Ishikawa (cell line): ENCODE measurements at regions not wholly inside any gene's neighbourhood (a gene's known extent, or its start where the extent isn't known, plus 50 kb on each side); places are given as distances from the start of the nearest gene placed in this dataset.

Experiments used
- CEBPB ChIP-seq: IDR thresholded peaks from 2 replicates; pipeline ENCODE4 v1.6.1; 2012
- CREB1 ChIP-seq: IDR thresholded peaks from 2 replicates; pipeline ENCODE4 v1.6.1; 2012; ENCODE audit warnings: low read depth
- EGR1 ChIP-seq: IDR thresholded peaks from 2 replicates; pipeline ENCODE4 v1.6.1; 2012
- EP300 ChIP-seq: IDR thresholded peaks from 2 replicates; pipeline ENCODE4 v1.6.1; 2012; ENCODE audit warnings: borderline replicate concordance
- FOXM1 ChIP-seq: IDR thresholded peaks from 2 replicates; pipeline ENCODE4 v1.6.1; 2012; ENCODE audit warnings: low read depth, borderline replicate concordance
- MAX ChIP-seq: IDR thresholded peaks from 2 replicates; pipeline ENCODE4 v1.6.1; 2012
- NFIC ChIP-seq: IDR thresholded peaks from 2 replicates; pipeline ENCODE4 v1.6.1; 2012
- RAD21 ChIP-seq: IDR thresholded peaks from 2 replicates; pipeline ENCODE4 v1.6.1; 2012; ENCODE audit warnings: low read depth
- REST ChIP-seq: IDR thresholded peaks from 2 replicates; pipeline ENCODE4 v1.6.1; 2012; ENCODE audit warnings: low read depth, mild to moderate bottlenecking
- TAF1 ChIP-seq: IDR thresholded peaks from 2 replicates; pipeline ENCODE4 v1.6.1; 2012; ENCODE audit warnings: low read depth, mild to moderate bottlenecking
- TCF12 ChIP-seq: IDR thresholded peaks from 2 replicates; pipeline ENCODE4 v1.6.1; 2012; ENCODE audit warnings: low read depth
- TEAD4 ChIP-seq: IDR thresholded peaks from 2 replicates; pipeline ENCODE4 v1.6.1; 2012
- YY1 ChIP-seq: IDR thresholded peaks from 2 replicates; pipeline ENCODE4 v1.6.1; 2012; ENCODE audit warnings: low read depth
- ZBTB7A ChIP-seq: IDR thresholded peaks from 2 replicates; pipeline ENCODE4 v1.6.1; 2012; ENCODE audit warnings: low read depth
- TF ChIP-seq, protein P1 (sequence below): IDR thresholded peaks from 2 replicates; pipeline ENCODE4 v1.6.1; 2012

GRCh38 chr2:122061206-122061605 is 305.8 kb downstream of the TSN start:
- peak; percentile 99 for TF ChIP-seq TEAD4
- TF ChIP-seq RAD21 = peak; percentile 23; the same call in 1 of the 2 replicates
- no peak for TF ChIP-seq TAF1
- TF ChIP-seq EGR1 = no peak
- TF ChIP-seq NFIC = peak; percentile 98
- TF ChIP-seq MAX = peak; percentile 19; the same call in 1 of the 2 replicates
- TF ChIP-seq CREB1 = no peak
- 0 out of 2 replicates have a peak, but pooled peaks have one; percentile 8 for TF ChIP-seq CEBPB
- TF ChIP-seq FOXM1 = peak; percentile 38; the same call in 1 of the 2 replicates
- TF ChIP-seq YY1 = peak; percentile 42; the same call in 1 of the 2 replicates
- no peak for TF ChIP-seq REST
- TF ChIP-seq TCF12 = peak; percentile 83
- TF ChIP-seq, protein P1, sequence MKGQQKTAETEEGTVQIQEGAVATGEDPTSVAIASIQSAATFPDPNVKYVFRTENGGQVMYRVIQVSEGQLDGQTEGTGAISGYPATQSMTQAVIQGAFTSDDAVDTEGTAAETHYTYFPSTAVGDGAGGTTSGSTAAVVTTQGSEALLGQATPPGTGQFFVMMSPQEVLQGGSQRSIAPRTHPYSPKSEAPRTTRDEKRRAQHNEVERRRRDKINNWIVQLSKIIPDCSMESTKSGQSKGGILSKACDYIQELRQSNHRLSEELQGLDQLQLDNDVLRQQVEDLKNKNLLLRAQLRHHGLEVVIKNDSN = no peak
- TF ChIP-seq ZBTB7A = no peak
- TF ChIP-seq EP300 = peak; percentile 90

DNA sequence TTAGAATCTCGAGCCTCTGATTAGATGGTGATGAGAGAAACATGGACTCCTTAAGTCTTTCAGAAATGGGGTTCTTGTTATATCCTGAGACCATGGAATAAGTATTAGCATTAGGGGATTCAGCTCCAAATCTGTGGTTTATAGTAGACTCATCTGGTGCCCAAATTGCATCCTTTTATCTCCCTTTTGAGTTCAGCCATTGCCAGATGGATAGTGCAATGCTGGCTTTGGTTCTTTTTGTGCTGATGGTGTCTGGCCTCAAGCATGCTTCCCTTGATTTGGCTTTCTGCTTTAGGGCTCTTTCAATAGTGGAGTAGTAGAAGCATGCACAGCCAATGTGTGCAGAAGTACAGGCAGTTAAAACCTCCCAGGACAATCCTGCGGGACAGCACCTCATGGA is 306.4 kb downstream of the TSN start:
- TF ChIP-seq TAF1 = no peak
- no peak for TF ChIP-seq ZBTB7A
- no peak for TF ChIP-seq EP300
- TF ChIP-seq, protein P1 = no peak
- TF ChIP-seq RAD21 = no peak
- TF ChIP-seq MAX = no peak
- no peak for TF ChIP-seq YY1
- TF ChIP-seq TCF12 = no peak
- TF ChIP-seq REST = no peak
- no peak for TF ChIP-seq CEBPB
- TF ChIP-seq CREB1 = no peak
- TF ChIP-seq FOXM1 = no peak
- no peak for TF ChIP-seq NFIC
- no peak for TF ChIP-seq EGR1
- TF ChIP-seq TEAD4 = no peak

DNA sequence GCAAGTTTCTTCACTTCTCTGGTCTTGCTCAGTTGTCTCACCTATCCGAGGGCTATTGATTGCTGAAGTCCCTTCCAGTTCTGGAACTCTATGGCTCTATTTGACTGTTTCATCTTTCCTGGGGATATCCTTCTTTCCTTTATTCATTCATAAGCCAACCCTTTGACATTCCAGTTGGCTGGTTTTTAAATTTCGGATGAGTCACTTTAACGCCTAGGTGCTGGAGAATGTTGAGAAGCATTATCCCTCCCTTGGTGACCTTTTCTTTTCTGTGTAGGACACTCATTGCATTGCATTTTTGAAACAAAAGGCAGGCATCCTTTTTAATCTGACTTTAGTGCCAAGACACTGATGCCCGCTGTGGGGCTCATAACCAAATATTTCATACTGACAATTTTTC is 307.1 kb downstream of the TSN start:
- TF ChIP-seq YY1 (no peak), EP300 (0 out of 2 replicates have a peak, but pooled peaks have one; percentile 14), REST (no peak), EGR1 (no peak), ZBTB7A (no peak), FOXM1 (no peak), CREB1 (no peak), NFIC (no peak), TEAD4 (peak; percentile 29; the same call in 1 of the 2 replicates), RAD21 (no peak)
- TF ChIP-seq, protein P1 = no peak

DNA sequence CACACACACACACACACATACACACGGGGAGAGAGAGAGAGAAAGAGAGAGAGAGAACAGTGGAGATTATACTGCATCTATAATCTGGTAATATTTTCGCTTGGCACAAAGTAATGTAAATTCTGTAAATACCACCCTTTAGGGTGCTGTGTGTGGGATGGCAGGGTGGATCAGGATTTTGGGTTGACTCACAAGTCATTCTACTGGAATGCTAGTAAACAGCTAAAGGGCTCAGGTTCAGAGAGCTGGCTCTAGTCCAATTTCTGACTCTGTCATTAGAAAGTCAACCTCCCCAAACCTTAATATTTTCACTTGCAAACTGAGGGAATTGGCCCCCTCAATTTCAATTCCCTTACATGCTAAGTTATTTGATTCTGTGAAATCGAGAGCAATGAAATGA is 308.3 kb downstream of the TSN start:
- TF ChIP-seq ZBTB7A (no peak), TEAD4 (peak; percentile 55; the same call in 1 of the 2 replicates), EP300 (peak; percentile 48; the same call in 1 of the 2 replicates), NFIC (peak; percentile 83), CREB1 (no peak), MAX (no peak)
